Astrocyte (in vitro differentiated cells and primary cell): ENCODE measurements at regions not wholly inside any gene's neighbourhood (a gene's known extent, or its start where the extent isn't known, plus 50 kb on each side); places are given as distances from the start of the nearest gene placed in this dataset.

Experiments used
- CTCF ChIP-seq: IDR thresholded peaks from 2 replicates; pipeline ENCODE4 v1.5.1; 2011; ENCODE audit warnings: low read depth, mild to moderate bottlenecking, inconsistent platforms, low read length, moderate library complexity; ENCODE audit not compliant: insufficient read depth
- EZH2 ChIP-seq: IDR thresholded peaks from 2 replicates; pipeline ENCODE4 v1.6.1; 2012; ENCODE audit warnings: mild to moderate bottlenecking, low read length, inconsistent platforms; ENCODE audit not compliant: insufficient read depth

- TF ChIP-seq CTCF (no peak), EZH2 (no peak)
Measured at GRCh38 chr2:71277147-71277475, 50.2 kb upstream of the PAIP2B start.
